Choroid plexus epithelial cell (primary cell): ENCODE measurements at regions not wholly inside any gene's neighbourhood (a gene's known extent, or its start where the extent isn't known, plus 50 kb on each side); places are given as distances from the start of the nearest gene placed in this dataset.

Source experiments
- DNase-seq: peaks from one replicate; pipeline ENCODE4 v3.0.0-alpha.2; 2010; ENCODE audit warnings: low read depth
- H3K4me3 ChIP-seq: 2 replicates; pipeline ENCODE4 v1.5.1; 2011; ENCODE audit warnings: low read depth, mild to moderate bottlenecking, control low read depth, low read length, moderate library complexity
- TF ChIP-seq, protein P1 (sequence below): conservative IDR thresholded peaks from 2 replicates; pipeline ENCODE4 v1.5.1; 2011; ENCODE audit warnings: low read depth, mild to moderate bottlenecking, control low read depth, inconsistent platforms, low read length, moderate library complexity

DNA sequence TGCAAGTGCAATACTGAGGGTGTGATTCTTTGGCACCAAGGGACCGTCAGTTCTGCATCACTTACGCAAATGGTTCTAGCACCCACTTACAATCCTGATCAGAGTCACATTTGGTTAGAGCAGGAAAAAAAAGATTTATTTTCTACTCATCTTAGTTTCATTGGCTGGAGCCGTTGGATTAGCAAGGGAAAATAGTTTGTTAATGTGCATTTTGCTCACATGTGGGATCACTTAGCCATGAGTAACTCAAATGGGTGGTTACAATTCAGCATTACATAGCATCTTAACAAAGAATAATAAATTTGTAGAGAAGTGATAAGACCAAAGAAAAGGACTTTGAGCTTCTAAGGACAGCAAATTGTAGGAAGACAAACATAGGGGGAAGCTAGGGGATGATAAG lies 216.9 kb downstream of the AUH start:
- H3K4me3 ChIP-seq = no peak overlapping the region
- TF ChIP-seq, protein P1, sequence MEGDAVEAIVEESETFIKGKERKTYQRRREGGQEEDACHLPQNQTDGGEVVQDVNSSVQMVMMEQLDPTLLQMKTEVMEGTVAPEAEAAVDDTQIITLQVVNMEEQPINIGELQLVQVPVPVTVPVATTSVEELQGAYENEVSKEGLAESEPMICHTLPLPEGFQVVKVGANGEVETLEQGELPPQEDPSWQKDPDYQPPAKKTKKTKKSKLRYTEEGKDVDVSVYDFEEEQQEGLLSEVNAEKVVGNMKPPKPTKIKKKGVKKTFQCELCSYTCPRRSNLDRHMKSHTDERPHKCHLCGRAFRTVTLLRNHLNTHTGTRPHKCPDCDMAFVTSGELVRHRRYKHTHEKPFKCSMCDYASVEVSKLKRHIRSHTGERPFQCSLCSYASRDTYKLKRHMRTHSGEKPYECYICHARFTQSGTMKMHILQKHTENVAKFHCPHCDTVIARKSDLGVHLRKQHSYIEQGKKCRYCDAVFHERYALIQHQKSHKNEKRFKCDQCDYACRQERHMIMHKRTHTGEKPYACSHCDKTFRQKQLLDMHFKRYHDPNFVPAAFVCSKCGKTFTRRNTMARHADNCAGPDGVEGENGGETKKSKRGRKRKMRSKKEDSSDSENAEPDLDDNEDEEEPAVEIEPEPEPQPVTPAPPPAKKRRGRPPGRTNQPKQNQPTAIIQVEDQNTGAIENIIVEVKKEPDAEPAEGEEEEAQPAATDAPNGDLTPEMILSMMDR = no peak
- DNase-seq = no peak

DNA sequence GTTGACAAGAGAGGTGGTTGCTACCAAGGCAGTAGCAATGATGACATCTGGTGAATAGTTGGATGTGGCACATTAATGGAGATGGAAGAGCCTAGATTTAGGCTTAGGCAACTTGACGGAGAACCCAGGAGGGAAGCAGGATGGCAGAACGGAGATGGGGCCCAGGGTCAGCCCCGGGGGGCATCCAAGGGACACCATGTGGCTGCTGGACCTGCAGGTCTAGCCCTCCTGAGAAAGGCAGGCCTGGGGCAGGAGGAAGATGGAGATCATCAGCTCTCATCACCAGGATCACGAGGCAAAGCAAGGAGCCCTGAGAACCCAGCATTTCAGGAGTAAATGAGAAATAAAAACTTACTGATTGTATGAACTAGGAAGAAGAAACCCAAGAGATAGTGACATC lies 216.2 kb downstream of the AUH start:
- TF ChIP-seq, protein P1 = no peak
- no peak for DNase-seq
- no peak overlapping the region for H3K4me3 ChIP-seq

GRCh38 chr9:91146391-91147019 lies 215.2 kb downstream of the AUH start:
- peak; percentile 51 for DNase-seq

GRCh38 chr9:91147079-91147708 lies 214.5 kb downstream of the AUH start:
- H3K4me3 ChIP-seq = no peak overlapping the region
- no peak for DNase-seq
- TF ChIP-seq, protein P1 = no peak

More at GRCh38 chr9:91146391-91147019, 215.2 kb downstream of the AUH start:
- H3K4me3 ChIP-seq = no peak overlapping the region
- TF ChIP-seq, protein P1 = no peak

DNA sequence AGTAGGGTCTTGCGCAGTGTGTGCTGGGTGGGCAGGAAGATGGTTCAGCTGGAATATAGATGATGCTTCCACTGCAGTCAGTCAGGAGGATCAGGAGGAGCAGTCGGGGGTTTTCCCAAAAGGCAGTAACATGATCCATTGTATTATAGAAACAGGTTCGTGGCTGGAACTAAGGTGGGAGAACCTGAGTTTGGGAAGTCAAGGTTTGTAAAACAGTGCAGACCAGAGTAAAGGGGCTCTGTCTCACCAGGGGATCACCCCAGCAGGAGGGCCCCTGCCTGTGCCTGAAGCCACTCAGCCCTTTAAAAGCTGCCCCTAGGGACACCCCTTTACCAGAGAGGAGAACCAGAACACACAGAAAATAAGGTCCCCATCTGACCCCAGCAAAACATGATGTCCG lies 213.4 kb downstream of the AUH start:
- no peak overlapping the region for H3K4me3 ChIP-seq
- TF ChIP-seq, protein P1 = no peak
- DNase-seq = no peak

- DNase-seq = no peak
Observed at GRCh38 chr9:91150273-91150997, 211.3 kb downstream of the AUH start.

More at GRCh38 chr9:91150273-91150997, 211.3 kb downstream of the AUH start:
- H3K4me3 ChIP-seq = no peak overlapping the region
- TF ChIP-seq, protein P1 = no peak
